ENCODE measurements at regions not wholly inside any gene's neighbourhood (a gene's known extent, or its start where the extent isn't known, plus 50 kb on each side); places are given as distances from the start of the nearest gene placed in this dataset.

DNA sequence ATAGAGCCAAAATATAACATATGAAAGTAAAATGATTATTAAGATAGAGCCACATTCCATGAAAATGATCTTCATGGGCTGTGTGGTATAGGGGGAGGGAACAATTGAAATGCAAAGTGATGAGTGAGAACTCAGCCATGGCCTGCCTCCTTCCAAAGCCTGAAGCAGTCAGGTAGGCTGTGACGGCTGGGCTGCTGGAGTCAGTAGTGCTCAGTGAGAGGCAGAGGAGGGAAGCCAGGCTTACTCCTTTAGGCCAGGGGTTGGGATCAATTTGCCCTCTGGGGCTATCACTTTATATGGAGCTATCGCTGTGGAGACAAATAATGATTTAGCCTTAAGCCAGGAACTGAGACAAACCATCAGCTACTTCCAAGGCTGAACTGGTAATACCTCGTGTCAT is 654.9 kb downstream of the FGF9 start:
- H3K4me1 ChIP-seq (ENCODE audit: insufficient read depth, poor library complexity, severe bottlenecking), result no peaks in the 10 kb centered on the region
- DNase-seq (ENCODE audit: low spot score) (no peak), ATAC-seq (ENCODE audit: low read depth) (no peak)
- H3K27ac ChIP-seq (ENCODE audit: poor library complexity, severe bottlenecking), result no peak overlapping the region
- no peaks in the 10 kb centered on the region for H3K9me3 ChIP-seq (ENCODE audit: severe bottlenecking)
- H3K36me3 ChIP-seq (ENCODE audit: low read depth), result no peaks in the 10 kb centered on the region
- peaks cover 4% of the 10 kb centered on the region for H3K27me3 ChIP-seq (ENCODE audit: insufficient read depth, poor library complexity, severe bottlenecking)
- TF ChIP-seq CTCF (IDR thresholded peaks at IDR 0.05; ENCODE audit: poor library complexity, severe bottlenecking), result no peak
- no peak overlapping the region for H3K4me3 ChIP-seq (ENCODE audit: severe bottlenecking)

DNA sequence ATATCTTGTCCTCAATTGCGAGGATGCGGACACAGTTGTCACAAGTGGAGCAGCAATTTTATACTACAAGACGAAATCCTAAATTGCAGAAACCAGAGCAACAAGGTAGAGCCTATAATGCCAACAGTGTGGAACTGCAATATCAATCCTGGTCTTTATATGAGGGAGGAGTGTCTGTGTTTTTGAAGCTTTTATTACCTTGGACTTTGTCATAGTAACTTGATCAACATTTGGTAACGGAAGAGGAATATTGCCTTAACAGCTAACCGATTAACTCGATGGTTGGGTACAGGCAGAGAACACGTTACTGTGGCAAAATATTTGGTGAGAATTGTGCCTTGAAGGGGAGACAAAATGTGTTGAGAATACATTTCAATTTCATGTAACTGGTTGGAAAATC is 661.5 kb downstream of the FGF9 start:
- H3K9me3 ChIP-seq (ENCODE audit: severe bottlenecking), result no peaks in the 10 kb centered on the region
- no peak overlapping the region for H3K4me3 ChIP-seq (ENCODE audit: severe bottlenecking)
- no peak overlapping the region for H3K27ac ChIP-seq (ENCODE audit: poor library complexity, severe bottlenecking)
- DNase-seq (ENCODE audit: low spot score) (no peak), ATAC-seq (ENCODE audit: low read depth) (no peak)
- H3K36me3 ChIP-seq (ENCODE audit: low read depth), result no peaks in the 10 kb centered on the region
- H3K27me3 ChIP-seq (ENCODE audit: insufficient read depth, poor library complexity, severe bottlenecking), result no peaks in the 10 kb centered on the region
- no peaks in the 10 kb centered on the region for H3K4me1 ChIP-seq (ENCODE audit: insufficient read depth, poor library complexity, severe bottlenecking)
- no peak for TF ChIP-seq CTCF (IDR thresholded peaks at IDR 0.05; ENCODE audit: poor library complexity, severe bottlenecking)

DNA sequence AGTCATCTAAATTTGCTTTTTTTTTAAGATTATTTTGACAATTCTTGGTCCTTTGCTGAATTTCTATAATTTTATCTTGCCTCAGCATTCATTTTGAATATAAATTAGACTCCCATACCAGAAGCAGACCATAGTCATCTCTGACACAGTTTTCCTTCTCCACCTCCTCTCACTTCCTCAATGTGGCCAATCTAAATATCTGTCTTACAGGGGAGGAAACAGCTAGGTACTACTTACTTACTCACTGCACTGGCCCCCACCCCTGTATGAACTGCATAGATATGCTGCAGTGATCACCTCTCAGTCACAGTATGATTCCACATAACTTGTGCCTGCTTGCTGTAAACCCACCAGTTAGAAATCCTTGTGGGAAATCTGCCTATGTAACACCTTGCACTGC is 665.6 kb downstream of the FGF9 start:
- H3K36me3 ChIP-seq (ENCODE audit: low read depth), result no peaks in the 10 kb centered on the region
- no peaks in the 10 kb centered on the region for H3K4me1 ChIP-seq (ENCODE audit: insufficient read depth, poor library complexity, severe bottlenecking)
- no peak overlapping the region for H3K27ac ChIP-seq (ENCODE audit: poor library complexity, severe bottlenecking)
- no peak overlapping the region for H3K4me3 ChIP-seq (ENCODE audit: severe bottlenecking)
- no peak for ATAC-seq (ENCODE audit: low read depth)
- no peaks in the 10 kb centered on the region for H3K9me3 ChIP-seq (ENCODE audit: severe bottlenecking)
- no peak for DNase-seq (ENCODE audit: low spot score)
- no peak for TF ChIP-seq CTCF (IDR thresholded peaks at IDR 0.05; ENCODE audit: poor library complexity, severe bottlenecking)
- no peaks in the 10 kb centered on the region for H3K27me3 ChIP-seq (ENCODE audit: insufficient read depth, poor library complexity, severe bottlenecking)

DNA sequence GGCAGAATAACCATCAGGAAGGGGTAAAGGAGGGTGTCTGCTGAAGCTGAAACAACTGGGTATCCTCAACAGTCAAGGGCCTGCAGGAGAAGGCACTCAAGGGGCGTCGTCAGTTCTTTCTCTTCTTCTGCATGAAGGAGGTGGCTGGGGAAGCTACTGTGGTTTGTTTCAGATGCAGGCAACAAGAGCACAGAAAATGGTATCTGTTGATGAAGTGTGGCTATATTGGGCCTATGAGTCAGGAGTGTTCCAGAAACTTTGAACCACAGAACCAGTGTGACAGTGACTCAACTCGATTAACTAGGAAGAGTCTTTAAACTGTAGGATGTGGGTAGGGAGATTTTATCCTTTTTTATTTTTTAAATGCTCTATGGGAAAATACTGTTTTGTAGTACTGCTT is 686.3 kb downstream of the FGF9 start:
- no peak for ATAC-seq (ENCODE audit: low read depth)
- H3K9me3 ChIP-seq (ENCODE audit: severe bottlenecking), result no peaks in the 10 kb centered on the region
- H3K4me1 ChIP-seq (ENCODE audit: insufficient read depth, poor library complexity, severe bottlenecking), result no peaks in the 10 kb centered on the region
- no peak overlapping the region for H3K27ac ChIP-seq (ENCODE audit: poor library complexity, severe bottlenecking)
- no peaks in the 10 kb centered on the region for H3K27me3 ChIP-seq (ENCODE audit: insufficient read depth, poor library complexity, severe bottlenecking)
- H3K36me3 ChIP-seq (ENCODE audit: low read depth), result no peaks in the 10 kb centered on the region
- DNase-seq (ENCODE audit: low spot score), result no peak
- no peak for TF ChIP-seq CTCF (IDR thresholded peaks at IDR 0.05; ENCODE audit: poor library complexity, severe bottlenecking)
- no peak overlapping the region for H3K4me3 ChIP-seq (ENCODE audit: severe bottlenecking)

DNA sequence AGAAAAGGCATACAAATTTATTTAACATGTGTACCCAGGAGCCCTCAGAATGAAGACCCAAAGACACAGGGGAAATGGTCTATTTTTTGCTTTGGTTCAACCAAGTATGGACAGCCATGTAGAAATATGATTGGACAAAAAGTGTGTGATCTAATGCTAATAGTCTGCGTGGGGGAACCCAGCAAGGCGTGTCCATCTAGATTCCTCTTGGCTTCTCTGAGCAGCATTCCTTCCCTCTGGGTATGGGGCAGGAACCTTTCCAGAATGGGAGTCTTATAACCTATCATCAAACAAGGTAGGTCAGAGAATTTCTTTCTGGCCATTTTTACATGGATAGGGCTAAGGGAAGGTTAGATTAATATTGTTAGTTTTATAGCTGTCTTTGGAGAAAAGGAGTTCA is 698.2 kb downstream of the FGF9 start:
- DNase-seq (ENCODE audit: low spot score) (no peak), ATAC-seq (ENCODE audit: low read depth) (no peak)
- H3K27me3 ChIP-seq (ENCODE audit: insufficient read depth, poor library complexity, severe bottlenecking), result no peaks in the 10 kb centered on the region
- H3K4me3 ChIP-seq (ENCODE audit: severe bottlenecking), result no peak overlapping the region
- H3K27ac ChIP-seq (ENCODE audit: poor library complexity, severe bottlenecking), result no peak overlapping the region
- no peaks in the 10 kb centered on the region for H3K9me3 ChIP-seq (ENCODE audit: severe bottlenecking)
- H3K4me1 ChIP-seq (ENCODE audit: insufficient read depth, poor library complexity, severe bottlenecking), result no peaks in the 10 kb centered on the region
- no peak for TF ChIP-seq CTCF (IDR thresholded peaks at IDR 0.05; ENCODE audit: poor library complexity, severe bottlenecking)
- no peaks in the 10 kb centered on the region for H3K36me3 ChIP-seq (ENCODE audit: low read depth)
